Endothelial cell of umbilical vein (primary cell): ENCODE measurements at regions not wholly inside any gene's neighbourhood (a gene's known extent, or its start where the extent isn't known, plus 50 kb on each side); places are given as distances from the start of the nearest gene placed in this dataset.

ENCODE experiments used
- BruUV-seq: library from RNA; stranded (reverse); fragments of 400-500 nt; replicated peaks from 2 replicates; lab custom pipeline; 2021; lab: Mats Ljungman, UMichigan
- CTCF ChIA-PET: fragments of 300-600, 350-600 bp; sonication (Branson Sonifier 250); formaldehyde crosslinking; loops from one replicate; lab custom pipeline; 2021; ENCODE audit warnings: antibody characterized with exemption, inconsistent platforms; lab: Charles Lee
- POLR2A ChIA-PET: fragments of 300-600, 350-600 bp; sonication (Branson Sonifier 250); formaldehyde crosslinking; loops from one replicate; lab custom pipeline; 2021; ENCODE audit warnings: antibody characterized with exemption, inconsistent platforms; lab: Charles Lee
- DNase-seq: peaks from one replicate; pipeline ENCODE4 v3.0.0-alpha.2; 2011; ENCODE audit warnings: low read depth, low spot score
- FAIRE-seq: peaks from 2 replicates; lab custom pipeline; 2011; peaks lifted over from hg19 to GRCh38; lab: Jason Lieb, UNC
- H2AFZ ChIP-seq: 2 replicates; pipeline ENCODE4 v1.6.0; 2012; ENCODE audit warnings: low read depth, low read length, control low read depth, inconsistent platforms
- H3K27ac ChIP-seq: 2 replicates; pipeline ENCODE4 v1.5.1; 2011; ENCODE audit warnings: low read depth, mild to moderate bottlenecking, control low read depth, low read length, moderate library complexity; ENCODE audit not compliant: insufficient read depth
- H3K27me3 ChIP-seq, 2 experiments: 2 replicates each; pipeline versions ENCODE4 v1.6.0 to v1.6.1; 2011; ENCODE audit warnings: low read length in 2 of 2, mixed read lengths in 1 of 2; ENCODE audit not compliant: control insufficient read depth in 2 of 2, insufficient read depth in 2 of 2
- H3K36me3 ChIP-seq, 2 experiments: 2 replicates in 1 of 2; 3 replicates in 1 of 2; pipeline ENCODE4 v1.5.1; 2011; ENCODE audit warnings: low read length in 2 of 2, mild to moderate bottlenecking in 1 of 2, moderate library complexity in 1 of 2; ENCODE audit not compliant: control insufficient read depth in 2 of 2, insufficient read depth in 2 of 2; ENCODE audit errors: extremely low read depth in 1 of 2
- H3K4me1 ChIP-seq: 3 replicates; pipeline ENCODE4 v1.5.1; 2011; ENCODE audit warnings: mild to moderate bottlenecking, low read length; ENCODE audit not compliant: control insufficient read depth, insufficient read depth; ENCODE audit errors: extremely low read depth
- H3K4me2 ChIP-seq: 2 replicates; pipeline ENCODE4 v1.6.1; 2011; ENCODE audit warnings: low read length, control low read depth, mixed read lengths; ENCODE audit not compliant: insufficient read depth
- H3K4me3 ChIP-seq, 3 experiments: fragments of 200-600 bp in 1 of 3; sonication (generic), shearing (Covaris generic) in 1 of 3; replicated peaks in 1 of 3; 2 replicates each; pipeline ENCODE4 v1.5.1; 2011 to 2016; ENCODE audit warnings: control low read depth in 3 of 3, low read length in 3 of 3, mild to moderate bottlenecking in 2 of 3, inconsistent platforms in 1 of 3, low read depth in 1 of 3, moderate library complexity in 1 of 3; ENCODE audit not compliant: insufficient read depth in 1 of 3
- H3K79me2 ChIP-seq: 2 replicates; pipeline ENCODE4 v1.6.0; 2012; ENCODE audit warnings: low read length, inconsistent platforms; ENCODE audit not compliant: control insufficient read depth, insufficient read depth
- H3K9ac ChIP-seq: replicated peaks from 2 replicates; pipeline ENCODE3; 2011; ENCODE audit warnings: low read length, control low read depth; ENCODE audit not compliant: insufficient read depth; ENCODE audit errors: extremely low read depth
- H3K9me1 ChIP-seq: replicated peaks from 3 replicates; pipeline ENCODE4 v1.6.0; 2011; ENCODE audit warnings: mild to moderate bottlenecking, low read length; ENCODE audit not compliant: control insufficient read depth, insufficient read depth; ENCODE audit errors: extremely low read depth
- H3K9me3 ChIP-seq: replicated peaks from 2 replicates; pipeline ENCODE4 v1.5.1; 2012; ENCODE audit warnings: low read length, inconsistent platforms; ENCODE audit not compliant: control insufficient read depth, insufficient read depth
- H4K20me1 ChIP-seq: replicated peaks from 2 replicates; pipeline ENCODE3; 2011; ENCODE audit warnings: mild to moderate bottlenecking, low read length; ENCODE audit not compliant: control insufficient read depth, insufficient read depth; ENCODE audit errors: extremely low read depth
- CTCF ChIP-seq, 2 donors: IDR thresholded peaks; 1 replicate in 1 of 2; 2 replicates in 1 of 2; pipeline ENCODE4 v1.5.1; 2011; ENCODE audit warnings: low read length in 2 of 2, mild to moderate bottlenecking in 2 of 2, moderate library complexity in 2 of 2, control low read depth in 1 of 2, inconsistent platforms in 1 of 2, low read depth in 1 of 2; ENCODE audit not compliant: insufficient read depth in 1 of 2; ENCODE audit errors: extremely low read depth in 1 of 2
- EZH2 ChIP-seq: IDR thresholded peaks from 2 replicates; pipeline ENCODE4 v1.6.1; 2012; ENCODE audit warnings: borderline replicate concordance, low read depth, mild to moderate bottlenecking, moderate library complexity, low read length, inconsistent platforms; ENCODE audit not compliant: severe bottlenecking
- FOS ChIP-seq: IDR thresholded peaks from 2 replicates; pipeline ENCODE4 v1.6.1; 2011; ENCODE audit warnings: mild to moderate bottlenecking, low read length, moderate library complexity, borderline replicate concordance; ENCODE audit not compliant: insufficient read depth
- GATA2 ChIP-seq: IDR thresholded peaks from 2 replicates; pipeline ENCODE4 v1.7.0; 2011; ENCODE audit warnings: low read depth, mild to moderate bottlenecking, moderate library complexity, mixed read lengths, low read length; ENCODE audit not compliant: insufficient read length, insufficient read depth
- JUN ChIP-seq: IDR thresholded peaks from 2 replicates; pipeline ENCODE4 v1.6.1; 2011; ENCODE audit warnings: borderline replicate concordance, low read depth; ENCODE audit not compliant: insufficient read length, insufficient read depth
- MAX ChIP-seq: IDR thresholded peaks from 2 replicates; pipeline ENCODE4 v1.6.1; 2011; ENCODE audit not compliant: insufficient read depth, insufficient read length
- MYC ChIP-seq: IDR thresholded peaks from one replicate; pipeline ENCODE4 v1.6.1; 2011; ENCODE audit warnings: mild to moderate bottlenecking, low read depth, low read length
- POLR2A ChIP-seq: IDR thresholded peaks from 2 replicates; pipeline ENCODE4 v1.6.1; 2012; ENCODE audit warnings: low read depth, mild to moderate bottlenecking, control low read depth, low read length
- POLR2AphosphoS5 ChIP-seq: IDR thresholded peaks from 2 replicates; pipeline ENCODE4 v1.6.1; 2012; ENCODE audit warnings: low read depth, mild to moderate bottlenecking, control low read depth, low read length, moderate library complexity; ENCODE audit not compliant: insufficient read depth
- dilution Hi-C: fragments of 300-500 bp; cut with MboI; formaldehyde crosslinking; loops from one replicate; pipeline ENCODE4 v1.15.0; 2019; ENCODE audit warnings: low sequenced_read_pairs; ENCODE audit not compliant: extremely low pct_ligation_motif_present
- intact Hi-C: fragments of 100-400 bp; cut with micrococcal nuclease; formaldehyde crosslinking; loops from one replicate; pipeline ENCODE4 v1.10.0; 2022

- Histone ChIP-seq H3K36me3 (no peaks in the 10 kb centered on the region), H4K20me1 (no peaks in the 10 kb centered on the region), H3K79me2 (no peaks in the 10 kb centered on the region), H3K9ac (no peak overlapping the region), H3K9me1 (no peaks in the 10 kb centered on the region), H3K4me2 (no peak overlapping the region), H3K27me3 (no peaks in the 10 kb centered on the region), H3K9me3 (no peaks in the 10 kb centered on the region), H2AFZ (no peak overlapping the region), H3K4me3 (no peak overlapping the region), H3K4me1 (no peaks in the 10 kb centered on the region), H3K27ac (no peak overlapping the region)
- intact Hi-C loops, result no loop called here
- ChIA-PET POLR2A (no interaction called here), CTCF (no interaction called here)
- DNase-seq, result no peak
- dilution Hi-C loops, result no loop called here
- FAIRE-seq, result no peak
- TF ChIP-seq GATA2 (no peak), FOS (no peak), POLR2A (no peak), MAX (no peak), JUN (no peak)
- no TSS peak for BruUV-seq
Observed at GRCh38 chr5:44719856-44720255, 88.9 kb upstream of the MRPS30 start.

- TF ChIP-seq MYC, result no peak
- TF ChIP-seq JUN, result no peak
- no peak for TF ChIP-seq CTCF (IDR thresholded peaks at IDR 0.05; ENCODE audit: extremely low read depth in 1 of 2, insufficient read depth in 1 of 2, low read depth in 1 of 2, low read length in 2 of 2)
- no peak for TF ChIP-seq EZH2
- TF ChIP-seq FOS, result no peak
- no peak for TF ChIP-seq GATA2
- TF ChIP-seq POLR2A, result no peak
- TF ChIP-seq MAX, result no peak
- TF ChIP-seq POLR2AphosphoS5, result no peak
- no peak overlapping the region for H3K4me3 ChIP-seq
- no peaks in the 10 kb centered on the region for H3K79me2 ChIP-seq
- no peak for DNase-seq
- no peaks in the 10 kb centered on the region for H3K36me3 ChIP-seq
- FAIRE-seq, result no peak
- no peak overlapping the region for H3K4me2 ChIP-seq
- no peaks in the 10 kb centered on the region for H3K4me1 ChIP-seq
- H3K27ac ChIP-seq, result no peak overlapping the region
- no TSS peak for BruUV-seq
- no peaks in the 10 kb centered on the region for H4K20me1 ChIP-seq
- no peaks in the 10 kb centered on the region for H3K9me3 ChIP-seq
- ChIA-PET CTCF (no interaction called here), POLR2A (no interaction called here)
- intact Hi-C loops, result no loop called here
- dilution Hi-C loops, result no loop called here
- no peaks in the 10 kb centered on the region for H3K9me1 ChIP-seq
- no peaks in the 10 kb centered on the region for H3K27me3 ChIP-seq
- no peak overlapping the region for H3K9ac ChIP-seq
- no peak overlapping the region for H2AFZ ChIP-seq
Observed at GRCh38 chr5:44714871-44715561, 93.7 kb upstream of the MRPS30 start.
